GM23338 (cell line): ENCODE measurements at regions not wholly inside any gene's neighbourhood (a gene's known extent, or its start where the extent isn't known, plus 50 kb on each side); places are given as distances from the start of the nearest gene placed in this dataset.

Experiments used
- ATAC-seq: fragments of 200-7000 bp; cut with Tn5 transposase; 3 replicates; pipeline ENCODE4 v1.9.1; 2020
- DNase-seq: peaks from one replicate; pipeline ENCODE4 v3.0.0-alpha.2; 2015; ENCODE audit warnings: low spot score
- H2AFZ ChIP-seq: fragments of 200-600 bp; sonication (generic); 2 replicates; pipeline ENCODE4 v1.8.0; 2016; ENCODE audit warnings: antibody characterized with exemption, mild to moderate bottlenecking, moderate library complexity
- H3F3A ChIP-seq: fragments of 200-600 bp; sonication (generic); replicated peaks from 2 replicates; pipeline ENCODE4 v1.8.0; 2017; ENCODE audit warnings: antibody characterized with exemption, mixed run types, low read depth
- H3K27ac ChIP-seq: fragments of 200-600 bp; sonication (generic); 2 replicates; pipeline ENCODE4 v1.6.1; 2016; ENCODE audit warnings: low read depth
- H3K27me3 ChIP-seq: fragments of 200-600 bp; sonication (generic); 2 replicates; pipeline ENCODE4 v1.8.0; 2016; ENCODE audit warnings: mild to moderate bottlenecking, mixed run types, moderate library complexity; ENCODE audit not compliant: insufficient read depth
- H3K36me3 ChIP-seq: fragments of 200-600 bp; sonication (generic); 2 replicates; pipeline ENCODE4 v1.8.0; 2016; ENCODE audit warnings: mild to moderate bottlenecking; ENCODE audit not compliant: insufficient read depth
- H3K4me1 ChIP-seq: fragments of 200-600 bp; sonication (generic); 2 replicates; pipeline ENCODE4 v1.8.0; 2016; ENCODE audit warnings: mild to moderate bottlenecking, moderate library complexity; ENCODE audit not compliant: insufficient read depth
- H3K4me2 ChIP-seq: fragments of 200-600 bp; sonication (generic); 2 replicates; pipeline ENCODE4 v1.7.1; 2017; ENCODE audit warnings: mixed run types
- H3K4me3 ChIP-seq: fragments of 200-600 bp; sonication (generic); 2 replicates; pipeline ENCODE4 v1.6.1; 2016; ENCODE audit warnings: mixed run types
- H3K79me2 ChIP-seq: fragments of 200-600 bp; sonication (generic); replicated peaks from 2 replicates; pipeline ENCODE4 v1.8.0; 2017; ENCODE audit warnings: mild to moderate bottlenecking; ENCODE audit not compliant: insufficient read depth
- H3K9me2 ChIP-seq: fragments of 200-600 bp; sonication (generic); 2 replicates; pipeline ENCODE4 v1.8.0; 2017; ENCODE audit not compliant: insufficient read depth
- H4K20me1 ChIP-seq: fragments of 200-600 bp; sonication (generic); replicated peaks from 2 replicates; pipeline ENCODE4 v1.8.0; 2017; ENCODE audit warnings: mild to moderate bottlenecking; ENCODE audit not compliant: insufficient read depth
- H3K27ac Mint-ChIP-seq: 2 replicates; pipeline ENCODE4 v1.8.0; 2020; ENCODE audit warnings: inconsistent platforms, mild to moderate bottlenecking, moderate library complexity, mixed read lengths
- H3K27me3 Mint-ChIP-seq: 3 replicates; pipeline ENCODE4 v1.8.0; 2022; ENCODE audit warnings: low read depth, mild to moderate bottlenecking, moderate library complexity, mixed read lengths, inconsistent platforms; ENCODE audit not compliant: insufficient read depth, poor library complexity
- H3K36me3 Mint-ChIP-seq: 3 replicates; pipeline ENCODE4 v1.8.0; 2021; ENCODE audit warnings: low read depth, mild to moderate bottlenecking, inconsistent platforms, moderate library complexity, mixed read lengths
- H3K4me1 Mint-ChIP-seq: 3 replicates; pipeline ENCODE4 v1.8.0; 2020; ENCODE audit warnings: mild to moderate bottlenecking, inconsistent platforms, mixed read lengths
- H3K4me3 Mint-ChIP-seq: 3 replicates; pipeline ENCODE4 v1.8.0; 2021; ENCODE audit warnings: moderate library complexity, mild to moderate bottlenecking, inconsistent platforms, mixed read lengths
- H3K9me3 Mint-ChIP-seq: 3 replicates; pipeline ENCODE4 v1.8.0; 2020; ENCODE audit warnings: moderate library complexity, mild to moderate bottlenecking, inconsistent platforms, mixed read lengths
- CREB1 ChIP-seq: fragments of 250-450 bp; sonication (Bioruptor Pico); IDR thresholded peaks from 2 replicates; pipeline ENCODE4 v1.5.0; 2020; ENCODE audit warnings: low read depth, mild to moderate bottlenecking, moderate library complexity
- CTCF ChIP-seq, 2 experiments: fragments of 200-600 bp in 1 of 2; sonication (generic) in 1 of 2; conservative IDR thresholded peaks; 2 replicates each; pipeline versions ENCODE4 v1.5.1 to v1.6.1; 2016 to 2017; ENCODE audit warnings: antibody characterized with exemption in 2 of 2, low read depth in 2 of 2, mild to moderate bottlenecking in 2 of 2, moderate library complexity in 1 of 2
- ETS1 ChIP-seq: IDR thresholded peaks from 2 replicates; pipeline ENCODE4 v1.6.1; 2016; ENCODE audit warnings: antibody characterized with exemption
- EZH2 ChIP-seq: fragments of 200-600 bp; sonication (generic); IDR thresholded peaks from one replicate; pipeline ENCODE4 v1.8.0; 2017; ENCODE audit warnings: antibody characterized with exemption, mild to moderate bottlenecking, low read depth; ENCODE audit not compliant: unreplicated experiment
- EZH2phosphoT487 ChIP-seq: fragments of 200-600 bp; sonication (generic); IDR thresholded peaks from one replicate; pipeline ENCODE4 v1.8.1; 2018; ENCODE audit warnings: antibody characterized with exemption; ENCODE audit not compliant: unreplicated experiment
- JUNB ChIP-seq: IDR thresholded peaks from one replicate; pipeline ENCODE4 v1.6.1; 2016; ENCODE audit warnings: antibody characterized with exemption; ENCODE audit not compliant: unreplicated experiment
- NANOG ChIP-seq: IDR thresholded peaks from 2 replicates; pipeline ENCODE4 v1.6.1; 2016; ENCODE audit warnings: antibody characterized with exemption, borderline replicate concordance
- POLR2AphosphoS5 ChIP-seq: IDR thresholded peaks from 2 replicates; pipeline ENCODE4 v1.6.1; 2016; ENCODE audit warnings: antibody characterized with exemption, low read depth
- STAT1 ChIP-seq: IDR thresholded peaks from one replicate; pipeline ENCODE4 v1.6.1; 2016; ENCODE audit warnings: antibody characterized with exemption; ENCODE audit not compliant: unreplicated experiment
- ZNF114 ChIP-seq: fragments of 250-450 bp; sonication (Bioruptor Pico); IDR thresholded peaks from 2 replicates; pipeline ENCODE4 v1.5.0; 2020; ENCODE audit warnings: mild to moderate bottlenecking, moderate library complexity
- ZNF331 ChIP-seq: fragments of 250-450 bp; sonication (Bioruptor Pico); IDR thresholded peaks from 2 replicates; pipeline ENCODE4 v1.5.0; 2020; ENCODE audit warnings: low read depth, mild to moderate bottlenecking, moderate library complexity
- TF ChIP-seq, protein P1 (sequence below): IDR thresholded peaks from one replicate; pipeline ENCODE4 v1.6.1; 2018; ENCODE audit warnings: antibody characterized with exemption; ENCODE audit not compliant: unreplicated experiment
- TF ChIP-seq, protein P2 (sequence below): fragments of 250-450 bp; sonication (Bioruptor Pico); IDR thresholded peaks from 2 replicates; pipeline ENCODE4 v1.5.0; 2020; ENCODE audit warnings: mild to moderate bottlenecking, moderate library complexity

DNA sequence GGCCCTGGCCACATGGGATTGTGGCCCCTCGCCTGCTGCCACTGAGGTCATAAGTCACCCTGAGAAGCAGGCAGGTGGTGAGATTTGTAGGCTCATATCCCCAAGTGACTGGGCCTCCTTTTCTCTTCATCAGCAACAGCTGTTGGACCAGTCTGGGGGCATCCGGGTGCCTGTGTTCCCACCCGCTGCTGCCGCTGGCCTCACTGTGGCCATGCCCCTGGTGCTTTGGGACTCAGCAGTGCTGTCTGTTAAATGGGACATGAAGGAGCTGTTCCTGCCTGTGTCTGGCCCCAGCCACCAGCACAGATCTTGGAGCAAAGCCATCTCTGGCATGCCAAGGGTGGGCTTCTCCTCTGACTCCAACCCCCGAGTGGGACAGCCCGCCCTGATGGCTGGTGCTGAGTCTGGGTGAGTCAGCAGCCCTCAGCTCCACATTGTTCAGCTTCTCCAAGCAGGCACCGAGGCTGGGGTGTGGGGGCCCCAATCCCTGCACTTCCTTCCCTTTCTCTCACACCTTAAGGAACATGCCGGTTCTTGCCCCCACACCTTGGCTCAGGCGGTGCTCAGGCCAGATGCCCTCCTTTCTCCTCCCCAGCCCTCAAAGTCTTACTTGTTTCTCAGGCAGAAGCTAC, 207.9 kb downstream of the GLI2 start:
- Histone ChIP-seq H4K20me1 (peaks cover 5% of the 10 kb centered on the region), H3F3A (no peaks in the 10 kb centered on the region), H3K27me3 (no peaks in the 10 kb centered on the region), H3K4me2 (no peak overlapping the region), H3K79me2 (peaks cover 20% of the 10 kb centered on the region), H3K9me2 (no peaks in the 10 kb centered on the region), H3K36me3 (no peaks in the 10 kb centered on the region), H2AFZ (no peak overlapping the region), H3K4me1 (peaks cover 13% of the 10 kb centered on the region), H3K4me3 (no peak overlapping the region), H3K27ac (no peak overlapping the region)
- peaks cover 18% of the 10 kb centered on the region for H3K4me1 Mint-ChIP-seq
- peak overlapping the region; percentile 73; the same call in 1 of the 2 replicates for H3K27ac Mint-ChIP-seq
- H3K4me3 Mint-ChIP-seq, result no peak overlapping the region
- DNase-seq, result no peak
- peaks cover 14% of the 10 kb centered on the region for H3K27me3 Mint-ChIP-seq
- TF ChIP-seq CTCF (conservative IDR thresholded peaks at IDR 0.05; ENCODE audit: low read depth in 2 of 2) (no peak), CREB1 (CRISPR knock-in tag) (no peak), NANOG (no peak), JUNB (no peak), EZH2 (no peak), ETS1 (no peak), EZH2phosphoT487 (no peak), STAT1 (no peak), POLR2AphosphoS5 (no peak), ZNF114 (CRISPR knock-in tag) (no peak), ZNF331 (CRISPR knock-in tag) (no peak)
- TF ChIP-seq, protein P1, sequence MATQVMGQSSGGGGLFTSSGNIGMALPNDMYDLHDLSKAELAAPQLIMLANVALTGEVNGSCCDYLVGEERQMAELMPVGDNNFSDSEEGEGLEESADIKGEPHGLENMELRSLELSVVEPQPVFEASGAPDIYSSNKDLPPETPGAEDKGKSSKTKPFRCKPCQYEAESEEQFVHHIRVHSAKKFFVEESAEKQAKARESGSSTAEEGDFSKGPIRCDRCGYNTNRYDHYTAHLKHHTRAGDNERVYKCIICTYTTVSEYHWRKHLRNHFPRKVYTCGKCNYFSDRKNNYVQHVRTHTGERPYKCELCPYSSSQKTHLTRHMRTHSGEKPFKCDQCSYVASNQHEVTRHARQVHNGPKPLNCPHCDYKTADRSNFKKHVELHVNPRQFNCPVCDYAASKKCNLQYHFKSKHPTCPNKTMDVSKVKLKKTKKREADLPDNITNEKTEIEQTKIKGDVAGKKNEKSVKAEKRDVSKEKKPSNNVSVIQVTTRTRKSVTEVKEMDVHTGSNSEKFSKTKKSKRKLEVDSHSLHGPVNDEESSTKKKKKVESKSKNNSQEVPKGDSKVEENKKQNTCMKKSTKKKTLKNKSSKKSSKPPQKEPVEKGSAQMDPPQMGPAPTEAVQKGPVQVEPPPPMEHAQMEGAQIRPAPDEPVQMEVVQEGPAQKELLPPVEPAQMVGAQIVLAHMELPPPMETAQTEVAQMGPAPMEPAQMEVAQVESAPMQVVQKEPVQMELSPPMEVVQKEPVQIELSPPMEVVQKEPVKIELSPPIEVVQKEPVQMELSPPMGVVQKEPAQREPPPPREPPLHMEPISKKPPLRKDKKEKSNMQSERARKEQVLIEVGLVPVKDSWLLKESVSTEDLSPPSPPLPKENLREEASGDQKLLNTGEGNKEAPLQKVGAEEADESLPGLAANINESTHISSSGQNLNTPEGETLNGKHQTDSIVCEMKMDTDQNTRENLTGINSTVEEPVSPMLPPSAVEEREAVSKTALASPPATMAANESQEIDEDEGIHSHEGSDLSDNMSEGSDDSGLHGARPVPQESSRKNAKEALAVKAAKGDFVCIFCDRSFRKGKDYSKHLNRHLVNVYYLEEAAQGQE, result no peak
- TF ChIP-seq, protein P2, sequence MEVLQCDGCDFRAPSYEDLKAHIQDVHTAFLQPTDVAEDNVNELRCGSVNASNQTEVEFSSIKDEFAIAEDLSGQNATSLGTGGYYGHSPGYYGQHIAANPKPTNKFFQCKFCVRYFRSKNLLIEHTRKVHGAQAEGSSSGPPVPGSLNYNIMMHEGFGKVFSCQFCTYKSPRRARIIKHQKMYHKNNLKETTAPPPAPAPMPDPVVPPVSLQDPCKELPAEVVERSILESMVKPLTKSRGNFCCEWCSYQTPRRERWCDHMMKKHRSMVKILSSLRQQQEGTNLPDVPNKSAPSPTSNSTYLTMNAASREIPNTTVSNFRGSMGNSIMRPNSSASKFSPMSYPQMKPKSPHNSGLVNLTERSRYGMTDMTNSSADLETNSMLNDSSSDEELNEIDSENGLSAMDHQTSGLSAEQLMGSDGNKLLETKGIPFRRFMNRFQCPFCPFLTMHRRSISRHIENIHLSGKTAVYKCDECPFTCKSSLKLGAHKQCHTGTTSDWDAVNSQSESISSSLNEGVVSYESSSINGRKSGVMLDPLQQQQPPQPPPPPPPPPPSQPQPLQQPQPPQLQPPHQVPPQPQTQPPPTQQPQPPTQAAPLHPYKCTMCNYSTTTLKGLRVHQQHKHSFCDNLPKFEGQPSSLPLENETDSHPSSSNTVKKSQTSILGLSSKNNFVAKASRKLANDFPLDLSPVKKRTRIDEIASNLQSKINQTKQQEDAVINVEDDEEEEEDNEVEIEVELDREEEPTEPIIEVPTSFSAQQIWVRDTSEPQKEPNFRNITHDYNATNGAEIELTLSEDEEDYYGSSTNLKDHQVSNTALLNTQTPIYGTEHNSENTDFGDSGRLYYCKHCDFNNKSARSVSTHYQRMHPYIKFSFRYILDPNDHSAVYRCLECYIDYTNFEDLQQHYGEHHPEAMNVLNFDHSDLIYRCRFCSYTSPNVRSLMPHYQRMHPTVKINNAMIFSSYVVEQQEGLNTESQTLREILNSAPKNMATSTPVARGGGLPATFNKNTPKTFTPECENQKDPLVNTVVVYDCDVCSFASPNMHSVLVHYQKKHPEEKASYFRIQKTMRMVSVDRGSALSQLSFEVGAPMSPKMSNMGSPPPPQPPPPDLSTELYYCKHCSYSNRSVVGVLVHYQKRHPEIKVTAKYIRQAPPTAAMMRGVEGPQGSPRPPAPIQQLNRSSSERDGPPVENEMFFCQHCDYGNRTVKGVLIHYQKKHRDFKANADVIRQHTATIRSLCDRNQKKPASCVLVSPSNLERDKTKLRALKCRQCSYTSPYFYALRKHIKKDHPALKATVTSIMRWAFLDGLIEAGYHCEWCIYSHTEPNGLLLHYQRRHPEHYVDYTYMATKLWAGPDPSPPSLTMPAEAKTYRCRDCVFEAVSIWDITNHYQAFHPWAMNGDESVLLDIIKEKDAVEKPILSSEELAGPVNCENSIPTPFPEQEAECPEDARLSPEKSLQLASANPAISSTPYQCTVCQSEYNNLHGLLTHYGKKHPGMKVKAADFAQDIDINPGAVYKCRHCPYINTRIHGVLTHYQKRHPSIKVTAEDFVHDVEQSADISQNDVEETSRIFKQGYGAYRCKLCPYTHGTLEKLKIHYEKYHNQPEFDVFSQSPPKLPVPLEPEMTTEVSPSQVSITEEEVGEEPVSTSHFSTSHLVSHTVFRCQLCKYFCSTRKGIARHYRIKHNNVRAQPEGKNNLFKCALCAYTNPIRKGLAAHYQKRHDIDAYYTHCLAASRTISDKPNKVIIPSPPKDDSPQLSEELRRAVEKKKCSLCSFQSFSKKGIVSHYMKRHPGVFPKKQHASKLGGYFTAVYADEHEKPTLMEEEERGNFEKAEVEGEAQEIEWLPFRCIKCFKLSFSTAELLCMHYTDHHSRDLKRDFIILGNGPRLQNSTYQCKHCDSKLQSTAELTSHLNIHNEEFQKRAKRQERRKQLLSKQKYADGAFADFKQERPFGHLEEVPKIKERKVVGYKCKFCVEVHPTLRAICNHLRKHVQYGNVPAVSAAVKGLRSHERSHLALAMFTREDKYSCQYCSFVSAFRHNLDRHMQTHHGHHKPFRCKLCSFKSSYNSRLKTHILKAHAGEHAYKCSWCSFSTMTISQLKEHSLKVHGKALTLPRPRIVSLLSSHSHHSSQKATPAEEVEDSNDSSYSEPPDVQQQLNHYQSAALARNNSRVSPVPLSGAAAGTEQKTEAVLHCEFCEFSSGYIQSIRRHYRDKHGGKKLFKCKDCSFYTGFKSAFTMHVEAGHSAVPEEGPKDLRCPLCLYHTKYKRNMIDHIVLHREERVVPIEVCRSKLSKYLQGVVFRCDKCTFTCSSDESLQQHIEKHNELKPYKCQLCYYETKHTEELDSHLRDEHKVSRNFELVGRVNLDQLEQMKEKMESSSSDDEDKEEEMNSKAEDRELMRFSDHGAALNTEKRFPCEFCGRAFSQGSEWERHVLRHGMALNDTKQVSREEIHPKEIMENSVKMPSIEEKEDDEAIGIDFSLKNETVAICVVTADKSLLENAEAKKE (CRISPR knock-in tag), result no peak
- ATAC-seq, result no peak
- peaks cover 3% of the 10 kb centered on the region; the same call in 2 of the 3 replicates for H3K9me3 Mint-ChIP-seq
- peaks cover 14% of the 10 kb centered on the region for H3K36me3 Mint-ChIP-seq
